ENCODE measurements at regions not wholly inside any gene's neighbourhood (a gene's known extent, or its start where the extent isn't known, plus 50 kb on each side); places are given as distances from the start of the nearest gene placed in this dataset.
"Not testable (repeated sequence)": the region's sequence is repeated elsewhere in the genome, so short reads cannot be mapped to it uniquely, and the experiment has no call there.

- H3K4me3 ChIP-seq (ENCODE audit: low read depth, low read length), result no peak overlapping the region
- no peak for TF ChIP-seq CTCF (conservative IDR thresholded peaks at IDR 0.05; ENCODE audit: low read depth, low read length)
- no peak for DNase-seq (ENCODE audit: low read depth)
These were observed 353.0 kb upstream of the SLC7A11 start for GRCh38 chr4:138595171-138595570.

- no peak for TF ChIP-seq CTCF (conservative IDR thresholded peaks at IDR 0.05; ENCODE audit: low read depth, low read length)
- no peak for DNase-seq (ENCODE audit: low read depth)
- no peak overlapping the region for H3K4me3 ChIP-seq (ENCODE audit: low read depth, low read length)
These were observed 350.6 kb upstream of the SLC7A11 start for GRCh38 chr4:138592796-138593195.

- no peak overlapping the region for H3K4me3 ChIP-seq (ENCODE audit: low read depth, low read length)
- TF ChIP-seq CTCF (conservative IDR thresholded peaks at IDR 0.05; ENCODE audit: low read depth, low read length), result no peak
- DNase-seq (ENCODE audit: low read depth), result no peak
These were observed 349.7 kb upstream of the SLC7A11 start for GRCh38 chr4:138591808-138592207.

- H3K4me3 ChIP-seq (ENCODE audit: low read depth, low read length), result no peak overlapping the region
- DNase-seq (ENCODE audit: low read depth), result no peak
- no peak for TF ChIP-seq CTCF (conservative IDR thresholded peaks at IDR 0.05; ENCODE audit: low read depth, low read length)
These were observed 346.4 kb upstream of the SLC7A11 start for GRCh38 chr4:138588501-138588900.

GRCh38 chr4:138579146-138579545 is 337.0 kb upstream of the SLC7A11 start:
- no peak overlapping the region for H3K4me3 ChIP-seq (ENCODE audit: low read depth, low read length)
- DNase-seq (ENCODE audit: low read depth), result no peak
- no peak for TF ChIP-seq CTCF (conservative IDR thresholded peaks at IDR 0.05; ENCODE audit: low read depth, low read length)

GRCh38 chr4:138577826-138578225 is 335.7 kb upstream of the SLC7A11 start:
- peak; percentile 32 for TF ChIP-seq CTCF (conservative IDR thresholded peaks at IDR 0.05; ENCODE audit: low read depth, low read length)
- DNase-seq (ENCODE audit: low read depth); H3K4me3 ChIP-seq (ENCODE audit: low read depth, low read length): not testable (repeated sequence)

GRCh38 chr4:138577145-138577544 is 335.0 kb upstream of the SLC7A11 start:
- no peak for TF ChIP-seq CTCF (conservative IDR thresholded peaks at IDR 0.05; ENCODE audit: low read depth, low read length)
- no peak overlapping the region for H3K4me3 ChIP-seq (ENCODE audit: low read depth, low read length)
- no peak for DNase-seq (ENCODE audit: low read depth)

Data from epithelial cell of proximal tubule (primary cell).